Ovary (tissue), 3 donors: ENCODE measurements at regions not wholly inside any gene's neighbourhood (a gene's known extent, or its start where the extent isn't known, plus 50 kb on each side); places are given as distances from the start of the nearest gene placed in this dataset.

Experiments used
- POLR2A ChIP-seq: fragments of 450-650 bp; IDR thresholded peaks from one replicate; pipeline ENCODE4 v1.6.1; 2017; ENCODE audit warnings: antibody characterized with exemption, mild to moderate bottlenecking, moderate library complexity
- TF ChIP-seq, protein P1 (sequence below), 3 donors: fragments of 450-650 bp in 2 of 3; fragments of 200-600 bp in 1 of 3; IDR thresholded peaks; one replicate each; pipeline versions ENCODE4 v1.5.1 to v1.8.0; 2016 to 2022; ENCODE audit warnings: antibody characterized with exemption in 3 of 3, mild to moderate bottlenecking in 1 of 3
- donor health status: DM: no; HTN: no; CAD: no.

DNA sequence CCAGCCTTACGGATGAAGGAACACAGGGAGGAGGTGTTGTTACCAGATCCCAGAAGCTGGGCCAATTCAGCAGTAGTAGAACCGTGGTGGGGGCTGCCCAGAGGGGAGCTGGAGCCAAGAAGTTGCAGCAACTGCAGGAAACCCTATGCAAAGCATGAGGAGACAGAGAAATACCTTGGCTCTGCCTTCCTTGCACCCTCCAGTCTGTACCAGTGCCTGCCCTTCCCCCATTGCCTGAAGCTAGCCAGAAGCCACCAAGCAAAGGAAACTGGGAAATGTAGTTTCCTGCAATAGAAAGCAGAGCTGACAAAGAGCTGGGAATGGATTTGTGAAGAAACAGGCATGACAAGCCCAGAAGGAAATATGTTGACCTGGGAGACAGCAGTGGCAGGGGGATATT, 108.7 kb upstream of the FUNDC1 start:
- TF ChIP-seq, protein P1, sequence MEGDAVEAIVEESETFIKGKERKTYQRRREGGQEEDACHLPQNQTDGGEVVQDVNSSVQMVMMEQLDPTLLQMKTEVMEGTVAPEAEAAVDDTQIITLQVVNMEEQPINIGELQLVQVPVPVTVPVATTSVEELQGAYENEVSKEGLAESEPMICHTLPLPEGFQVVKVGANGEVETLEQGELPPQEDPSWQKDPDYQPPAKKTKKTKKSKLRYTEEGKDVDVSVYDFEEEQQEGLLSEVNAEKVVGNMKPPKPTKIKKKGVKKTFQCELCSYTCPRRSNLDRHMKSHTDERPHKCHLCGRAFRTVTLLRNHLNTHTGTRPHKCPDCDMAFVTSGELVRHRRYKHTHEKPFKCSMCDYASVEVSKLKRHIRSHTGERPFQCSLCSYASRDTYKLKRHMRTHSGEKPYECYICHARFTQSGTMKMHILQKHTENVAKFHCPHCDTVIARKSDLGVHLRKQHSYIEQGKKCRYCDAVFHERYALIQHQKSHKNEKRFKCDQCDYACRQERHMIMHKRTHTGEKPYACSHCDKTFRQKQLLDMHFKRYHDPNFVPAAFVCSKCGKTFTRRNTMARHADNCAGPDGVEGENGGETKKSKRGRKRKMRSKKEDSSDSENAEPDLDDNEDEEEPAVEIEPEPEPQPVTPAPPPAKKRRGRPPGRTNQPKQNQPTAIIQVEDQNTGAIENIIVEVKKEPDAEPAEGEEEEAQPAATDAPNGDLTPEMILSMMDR (IDR thresholded peaks at IDR 0.05): no peak
- TF ChIP-seq POLR2A: no peak
